GM23338 (cell line): ENCODE measurements at regions not wholly inside any gene's neighbourhood (a gene's known extent, or its start where the extent isn't known, plus 50 kb on each side); places are given as distances from the start of the nearest gene placed in this dataset.

Experiments used
- ATAC-seq: fragments of 200-7000 bp; cut with Tn5 transposase; 3 replicates; pipeline ENCODE4 v1.9.1; 2020
- DNase-seq: peaks from one replicate; pipeline ENCODE4 v3.0.0-alpha.2; 2015; ENCODE audit warnings: low spot score
- H2AFZ ChIP-seq: fragments of 200-600 bp; sonication (generic); 2 replicates; pipeline ENCODE4 v1.8.0; 2016; ENCODE audit warnings: antibody characterized with exemption, mild to moderate bottlenecking, moderate library complexity
- H3F3A ChIP-seq: fragments of 200-600 bp; sonication (generic); replicated peaks from 2 replicates; pipeline ENCODE4 v1.8.0; 2017; ENCODE audit warnings: antibody characterized with exemption, mixed run types, low read depth
- H3K27ac ChIP-seq: fragments of 200-600 bp; sonication (generic); 2 replicates; pipeline ENCODE4 v1.6.1; 2016; ENCODE audit warnings: low read depth
- H3K27me3 ChIP-seq: fragments of 200-600 bp; sonication (generic); 2 replicates; pipeline ENCODE4 v1.8.0; 2016; ENCODE audit warnings: mild to moderate bottlenecking, mixed run types, moderate library complexity; ENCODE audit not compliant: insufficient read depth
- H3K36me3 ChIP-seq: fragments of 200-600 bp; sonication (generic); 2 replicates; pipeline ENCODE4 v1.8.0; 2016; ENCODE audit warnings: mild to moderate bottlenecking; ENCODE audit not compliant: insufficient read depth
- H3K4me1 ChIP-seq: fragments of 200-600 bp; sonication (generic); 2 replicates; pipeline ENCODE4 v1.8.0; 2016; ENCODE audit warnings: mild to moderate bottlenecking, moderate library complexity; ENCODE audit not compliant: insufficient read depth
- H3K4me2 ChIP-seq: fragments of 200-600 bp; sonication (generic); 2 replicates; pipeline ENCODE4 v1.7.1; 2017; ENCODE audit warnings: mixed run types
- H3K4me3 ChIP-seq: fragments of 200-600 bp; sonication (generic); 2 replicates; pipeline ENCODE4 v1.6.1; 2016; ENCODE audit warnings: mixed run types
- H3K79me2 ChIP-seq: fragments of 200-600 bp; sonication (generic); replicated peaks from 2 replicates; pipeline ENCODE4 v1.8.0; 2017; ENCODE audit warnings: mild to moderate bottlenecking; ENCODE audit not compliant: insufficient read depth
- H3K9me2 ChIP-seq: fragments of 200-600 bp; sonication (generic); 2 replicates; pipeline ENCODE4 v1.8.0; 2017; ENCODE audit not compliant: insufficient read depth
- H4K20me1 ChIP-seq: fragments of 200-600 bp; sonication (generic); replicated peaks from 2 replicates; pipeline ENCODE4 v1.8.0; 2017; ENCODE audit warnings: mild to moderate bottlenecking; ENCODE audit not compliant: insufficient read depth
- H3K27ac Mint-ChIP-seq: 2 replicates; pipeline ENCODE4 v1.8.0; 2020; ENCODE audit warnings: inconsistent platforms, mild to moderate bottlenecking, moderate library complexity, mixed read lengths
- H3K27me3 Mint-ChIP-seq: 3 replicates; pipeline ENCODE4 v1.8.0; 2022; ENCODE audit warnings: low read depth, mild to moderate bottlenecking, moderate library complexity, mixed read lengths, inconsistent platforms; ENCODE audit not compliant: insufficient read depth, poor library complexity
- H3K36me3 Mint-ChIP-seq: 3 replicates; pipeline ENCODE4 v1.8.0; 2021; ENCODE audit warnings: low read depth, mild to moderate bottlenecking, inconsistent platforms, moderate library complexity, mixed read lengths
- H3K4me1 Mint-ChIP-seq: 3 replicates; pipeline ENCODE4 v1.8.0; 2020; ENCODE audit warnings: mild to moderate bottlenecking, inconsistent platforms, mixed read lengths
- H3K4me3 Mint-ChIP-seq: 3 replicates; pipeline ENCODE4 v1.8.0; 2021; ENCODE audit warnings: moderate library complexity, mild to moderate bottlenecking, inconsistent platforms, mixed read lengths
- H3K9me3 Mint-ChIP-seq: 3 replicates; pipeline ENCODE4 v1.8.0; 2020; ENCODE audit warnings: moderate library complexity, mild to moderate bottlenecking, inconsistent platforms, mixed read lengths
- CREB1 ChIP-seq: fragments of 250-450 bp; sonication (Bioruptor Pico); IDR thresholded peaks from 2 replicates; pipeline ENCODE4 v1.5.0; 2020; ENCODE audit warnings: low read depth, mild to moderate bottlenecking, moderate library complexity
- ETS1 ChIP-seq: IDR thresholded peaks from 2 replicates; pipeline ENCODE4 v1.6.1; 2016; ENCODE audit warnings: antibody characterized with exemption
- EZH2 ChIP-seq: fragments of 200-600 bp; sonication (generic); IDR thresholded peaks from one replicate; pipeline ENCODE4 v1.8.0; 2017; ENCODE audit warnings: antibody characterized with exemption, mild to moderate bottlenecking, low read depth; ENCODE audit not compliant: unreplicated experiment
- EZH2phosphoT487 ChIP-seq: fragments of 200-600 bp; sonication (generic); IDR thresholded peaks from one replicate; pipeline ENCODE4 v1.8.1; 2018; ENCODE audit warnings: antibody characterized with exemption; ENCODE audit not compliant: unreplicated experiment
- JUNB ChIP-seq: IDR thresholded peaks from one replicate; pipeline ENCODE4 v1.6.1; 2016; ENCODE audit warnings: antibody characterized with exemption; ENCODE audit not compliant: unreplicated experiment
- NANOG ChIP-seq: IDR thresholded peaks from 2 replicates; pipeline ENCODE4 v1.6.1; 2016; ENCODE audit warnings: antibody characterized with exemption, borderline replicate concordance
- POLR2AphosphoS5 ChIP-seq: IDR thresholded peaks from 2 replicates; pipeline ENCODE4 v1.6.1; 2016; ENCODE audit warnings: antibody characterized with exemption, low read depth
- REST ChIP-seq: IDR thresholded peaks from one replicate; pipeline ENCODE4 v1.6.1; 2018; ENCODE audit warnings: antibody characterized with exemption; ENCODE audit not compliant: unreplicated experiment
- STAT1 ChIP-seq: IDR thresholded peaks from one replicate; pipeline ENCODE4 v1.6.1; 2016; ENCODE audit warnings: antibody characterized with exemption; ENCODE audit not compliant: unreplicated experiment
- ZNF114 ChIP-seq: fragments of 250-450 bp; sonication (Bioruptor Pico); IDR thresholded peaks from 2 replicates; pipeline ENCODE4 v1.5.0; 2020; ENCODE audit warnings: mild to moderate bottlenecking, moderate library complexity
- ZNF331 ChIP-seq: fragments of 250-450 bp; sonication (Bioruptor Pico); IDR thresholded peaks from 2 replicates; pipeline ENCODE4 v1.5.0; 2020; ENCODE audit warnings: low read depth, mild to moderate bottlenecking, moderate library complexity
- TF ChIP-seq, protein P1 (sequence below): fragments of 250-450 bp; sonication (Bioruptor Pico); IDR thresholded peaks from 2 replicates; pipeline ENCODE4 v1.5.0; 2020; ENCODE audit warnings: mild to moderate bottlenecking, moderate library complexity
- TF ChIP-seq, protein P2 (sequence below), 2 experiments: fragments of 200-600 bp in 1 of 2; sonication (generic) in 1 of 2; conservative IDR thresholded peaks; 2 replicates each; pipeline versions ENCODE4 v1.5.1 to v1.6.1; 2016 to 2017; ENCODE audit warnings: antibody characterized with exemption in 2 of 2, low read depth in 2 of 2, mild to moderate bottlenecking in 2 of 2, moderate library complexity in 1 of 2

- Histone ChIP-seq H3K36me3 (no peaks in the 10 kb centered on the region), H4K20me1 (no peaks in the 10 kb centered on the region), H3K9me2 (no peaks in the 10 kb centered on the region), H3K27ac (no peak overlapping the region), H3K27me3 (no peaks in the 10 kb centered on the region), H3K4me1 (no peaks in the 10 kb centered on the region), H3K79me2 (no peaks in the 10 kb centered on the region), H3K4me2 (no peak overlapping the region), H3F3A (no peaks in the 10 kb centered on the region), H3K4me3 (no peak overlapping the region), H2AFZ (no peak overlapping the region)
- ATAC-seq (no peak), DNase-seq (no peak)
- no peak overlapping the region for H3K27ac Mint-ChIP-seq
- no peaks in the 10 kb centered on the region for H3K4me1 Mint-ChIP-seq
- H3K36me3 Mint-ChIP-seq = no peaks in the 10 kb centered on the region
- H3K4me3 Mint-ChIP-seq = no peak overlapping the region
- no peaks in the 10 kb centered on the region for H3K9me3 Mint-ChIP-seq
- no peak for TF ChIP-seq NANOG
- TF ChIP-seq ZNF331 (CRISPR knock-in tag) = no peak
- TF ChIP-seq ZNF114 (CRISPR knock-in tag) = no peak
- no peak for TF ChIP-seq ETS1
- TF ChIP-seq CREB1 (CRISPR knock-in tag) = no peak
- TF ChIP-seq JUNB = no peak
- TF ChIP-seq, protein P1, sequence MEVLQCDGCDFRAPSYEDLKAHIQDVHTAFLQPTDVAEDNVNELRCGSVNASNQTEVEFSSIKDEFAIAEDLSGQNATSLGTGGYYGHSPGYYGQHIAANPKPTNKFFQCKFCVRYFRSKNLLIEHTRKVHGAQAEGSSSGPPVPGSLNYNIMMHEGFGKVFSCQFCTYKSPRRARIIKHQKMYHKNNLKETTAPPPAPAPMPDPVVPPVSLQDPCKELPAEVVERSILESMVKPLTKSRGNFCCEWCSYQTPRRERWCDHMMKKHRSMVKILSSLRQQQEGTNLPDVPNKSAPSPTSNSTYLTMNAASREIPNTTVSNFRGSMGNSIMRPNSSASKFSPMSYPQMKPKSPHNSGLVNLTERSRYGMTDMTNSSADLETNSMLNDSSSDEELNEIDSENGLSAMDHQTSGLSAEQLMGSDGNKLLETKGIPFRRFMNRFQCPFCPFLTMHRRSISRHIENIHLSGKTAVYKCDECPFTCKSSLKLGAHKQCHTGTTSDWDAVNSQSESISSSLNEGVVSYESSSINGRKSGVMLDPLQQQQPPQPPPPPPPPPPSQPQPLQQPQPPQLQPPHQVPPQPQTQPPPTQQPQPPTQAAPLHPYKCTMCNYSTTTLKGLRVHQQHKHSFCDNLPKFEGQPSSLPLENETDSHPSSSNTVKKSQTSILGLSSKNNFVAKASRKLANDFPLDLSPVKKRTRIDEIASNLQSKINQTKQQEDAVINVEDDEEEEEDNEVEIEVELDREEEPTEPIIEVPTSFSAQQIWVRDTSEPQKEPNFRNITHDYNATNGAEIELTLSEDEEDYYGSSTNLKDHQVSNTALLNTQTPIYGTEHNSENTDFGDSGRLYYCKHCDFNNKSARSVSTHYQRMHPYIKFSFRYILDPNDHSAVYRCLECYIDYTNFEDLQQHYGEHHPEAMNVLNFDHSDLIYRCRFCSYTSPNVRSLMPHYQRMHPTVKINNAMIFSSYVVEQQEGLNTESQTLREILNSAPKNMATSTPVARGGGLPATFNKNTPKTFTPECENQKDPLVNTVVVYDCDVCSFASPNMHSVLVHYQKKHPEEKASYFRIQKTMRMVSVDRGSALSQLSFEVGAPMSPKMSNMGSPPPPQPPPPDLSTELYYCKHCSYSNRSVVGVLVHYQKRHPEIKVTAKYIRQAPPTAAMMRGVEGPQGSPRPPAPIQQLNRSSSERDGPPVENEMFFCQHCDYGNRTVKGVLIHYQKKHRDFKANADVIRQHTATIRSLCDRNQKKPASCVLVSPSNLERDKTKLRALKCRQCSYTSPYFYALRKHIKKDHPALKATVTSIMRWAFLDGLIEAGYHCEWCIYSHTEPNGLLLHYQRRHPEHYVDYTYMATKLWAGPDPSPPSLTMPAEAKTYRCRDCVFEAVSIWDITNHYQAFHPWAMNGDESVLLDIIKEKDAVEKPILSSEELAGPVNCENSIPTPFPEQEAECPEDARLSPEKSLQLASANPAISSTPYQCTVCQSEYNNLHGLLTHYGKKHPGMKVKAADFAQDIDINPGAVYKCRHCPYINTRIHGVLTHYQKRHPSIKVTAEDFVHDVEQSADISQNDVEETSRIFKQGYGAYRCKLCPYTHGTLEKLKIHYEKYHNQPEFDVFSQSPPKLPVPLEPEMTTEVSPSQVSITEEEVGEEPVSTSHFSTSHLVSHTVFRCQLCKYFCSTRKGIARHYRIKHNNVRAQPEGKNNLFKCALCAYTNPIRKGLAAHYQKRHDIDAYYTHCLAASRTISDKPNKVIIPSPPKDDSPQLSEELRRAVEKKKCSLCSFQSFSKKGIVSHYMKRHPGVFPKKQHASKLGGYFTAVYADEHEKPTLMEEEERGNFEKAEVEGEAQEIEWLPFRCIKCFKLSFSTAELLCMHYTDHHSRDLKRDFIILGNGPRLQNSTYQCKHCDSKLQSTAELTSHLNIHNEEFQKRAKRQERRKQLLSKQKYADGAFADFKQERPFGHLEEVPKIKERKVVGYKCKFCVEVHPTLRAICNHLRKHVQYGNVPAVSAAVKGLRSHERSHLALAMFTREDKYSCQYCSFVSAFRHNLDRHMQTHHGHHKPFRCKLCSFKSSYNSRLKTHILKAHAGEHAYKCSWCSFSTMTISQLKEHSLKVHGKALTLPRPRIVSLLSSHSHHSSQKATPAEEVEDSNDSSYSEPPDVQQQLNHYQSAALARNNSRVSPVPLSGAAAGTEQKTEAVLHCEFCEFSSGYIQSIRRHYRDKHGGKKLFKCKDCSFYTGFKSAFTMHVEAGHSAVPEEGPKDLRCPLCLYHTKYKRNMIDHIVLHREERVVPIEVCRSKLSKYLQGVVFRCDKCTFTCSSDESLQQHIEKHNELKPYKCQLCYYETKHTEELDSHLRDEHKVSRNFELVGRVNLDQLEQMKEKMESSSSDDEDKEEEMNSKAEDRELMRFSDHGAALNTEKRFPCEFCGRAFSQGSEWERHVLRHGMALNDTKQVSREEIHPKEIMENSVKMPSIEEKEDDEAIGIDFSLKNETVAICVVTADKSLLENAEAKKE = no peak
- TF ChIP-seq STAT1 = no peak
- TF ChIP-seq POLR2AphosphoS5 = no peak
- TF ChIP-seq EZH2 = no peak
- TF ChIP-seq, protein P2, sequence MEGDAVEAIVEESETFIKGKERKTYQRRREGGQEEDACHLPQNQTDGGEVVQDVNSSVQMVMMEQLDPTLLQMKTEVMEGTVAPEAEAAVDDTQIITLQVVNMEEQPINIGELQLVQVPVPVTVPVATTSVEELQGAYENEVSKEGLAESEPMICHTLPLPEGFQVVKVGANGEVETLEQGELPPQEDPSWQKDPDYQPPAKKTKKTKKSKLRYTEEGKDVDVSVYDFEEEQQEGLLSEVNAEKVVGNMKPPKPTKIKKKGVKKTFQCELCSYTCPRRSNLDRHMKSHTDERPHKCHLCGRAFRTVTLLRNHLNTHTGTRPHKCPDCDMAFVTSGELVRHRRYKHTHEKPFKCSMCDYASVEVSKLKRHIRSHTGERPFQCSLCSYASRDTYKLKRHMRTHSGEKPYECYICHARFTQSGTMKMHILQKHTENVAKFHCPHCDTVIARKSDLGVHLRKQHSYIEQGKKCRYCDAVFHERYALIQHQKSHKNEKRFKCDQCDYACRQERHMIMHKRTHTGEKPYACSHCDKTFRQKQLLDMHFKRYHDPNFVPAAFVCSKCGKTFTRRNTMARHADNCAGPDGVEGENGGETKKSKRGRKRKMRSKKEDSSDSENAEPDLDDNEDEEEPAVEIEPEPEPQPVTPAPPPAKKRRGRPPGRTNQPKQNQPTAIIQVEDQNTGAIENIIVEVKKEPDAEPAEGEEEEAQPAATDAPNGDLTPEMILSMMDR (conservative IDR thresholded peaks at IDR 0.05; ENCODE audit: low read depth in 2 of 2) = no peak
- TF ChIP-seq REST = no peak
- no peak for TF ChIP-seq EZH2phosphoT487
- peaks cover 2% of the 10 kb centered on the region for H3K27me3 Mint-ChIP-seq
Observed at GRCh38 chr4:71216316-71216959, 122.4 kb upstream of the SLC4A4 start.
